ENCODE measurements at regions not wholly inside any gene's neighbourhood (a gene's known extent, or its start where the extent isn't known, plus 50 kb on each side); places are given as distances from the start of the nearest gene placed in this dataset.

- CTCF ChIA-PET: interaction anchor here (1.2 to 1.4 kb wide), 2 partner anchors 386 to 638 kb away, joined by 3 read pairs; no protein-coding TSS in a partner anchor
- Mint-ChIP-seq H3K36me3 (no peaks in the 10 kb centered on the region), H3K27me3 (peaks cover 7% of the 10 kb centered on the region), H3K27ac (peak overlapping the region; percentile 78), H3K4me1 (peaks cover 10% of the 10 kb centered on the region), H3K9me3 (peaks cover 2% of the 10 kb centered on the region), H3K4me3 (peak overlapping the region; percentile 70)
- peak; percentile 40 for DNase-seq
Observed at GRCh38 chr16:47779201-47780016, 318.3 kb downstream of the PHKB start.

- Mint-ChIP-seq H3K4me1 (peaks cover 10% of the 10 kb centered on the region), H3K36me3 (no peaks in the 10 kb centered on the region), H3K4me3 (no peak overlapping the region), H3K9me3 (peaks cover 2% of the 10 kb centered on the region), H3K27ac (peak overlapping the region; percentile 38), H3K27me3 (peaks cover 3% of the 10 kb centered on the region)
- CTCF ChIA-PET: no interaction called here
- DNase-seq: no peak
Observed at GRCh38 chr16:47778106-47778801, 317.1 kb downstream of the PHKB start.

DNA sequence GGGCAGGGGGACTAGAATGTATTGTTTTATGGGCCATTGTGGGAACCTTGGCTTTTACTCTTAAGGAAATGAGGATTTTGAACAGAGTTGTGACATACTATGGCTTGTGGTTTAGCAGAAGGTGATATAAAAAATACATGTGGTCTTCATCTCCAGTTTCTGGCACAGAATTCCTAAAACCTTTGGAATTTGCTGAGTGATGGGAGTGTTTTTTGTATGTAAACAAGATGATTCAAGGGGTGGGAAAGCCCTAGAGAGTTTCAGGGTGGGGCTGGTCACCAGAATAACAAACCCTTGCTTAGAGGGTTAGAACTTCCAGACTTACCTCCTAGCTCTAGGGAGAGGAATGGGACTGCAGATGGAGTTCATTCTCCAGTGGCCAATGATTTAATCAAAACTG, 316.1 kb downstream of the PHKB start:
- CTCF ChIA-PET: no interaction called here
- no peak overlapping the region for H3K4me3 Mint-ChIP-seq
- DNase-seq: no peak

DNA sequence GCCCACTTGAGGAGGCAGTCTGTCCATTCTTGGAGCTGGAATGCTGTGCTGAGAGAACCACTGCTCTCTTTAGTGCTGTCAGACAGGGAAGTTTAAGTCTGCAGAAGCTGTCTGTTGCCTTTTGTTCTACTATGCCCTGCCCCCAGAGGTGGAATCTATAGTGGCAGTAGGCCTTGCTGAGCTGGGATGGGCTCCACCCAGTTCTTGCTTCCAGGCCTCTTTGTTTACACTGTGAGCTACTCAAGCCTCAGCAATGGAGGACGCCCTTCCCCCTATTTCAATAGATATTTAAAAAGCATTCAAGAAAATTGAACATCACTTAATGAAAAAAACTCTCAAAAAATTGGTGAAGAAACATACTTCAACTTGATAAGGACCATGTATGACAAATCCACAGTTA, 313.5 kb downstream of the PHKB start:
- no peak overlapping the region for H3K27ac Mint-ChIP-seq
- DNase-seq: no peak
- no peaks in the 10 kb centered on the region for H3K27me3 Mint-ChIP-seq
- H3K9me3 Mint-ChIP-seq: peaks cover 2% of the 10 kb centered on the region
- H3K4me1 Mint-ChIP-seq: peaks cover 7% of the 10 kb centered on the region
- no peaks in the 10 kb centered on the region for H3K36me3 Mint-ChIP-seq
- H3K4me3 Mint-ChIP-seq: no peak overlapping the region
- CTCF ChIA-PET: no interaction called here

More for the DNA sequence above, 316.1 kb downstream of the PHKB start:
- H3K27me3 Mint-ChIP-seq: no peaks in the 10 kb centered on the region
- peaks cover 2% of the 10 kb centered on the region for H3K9me3 Mint-ChIP-seq
- H3K36me3 Mint-ChIP-seq: no peaks in the 10 kb centered on the region
- H3K27ac Mint-ChIP-seq: no peak overlapping the region
- peaks cover 10% of the 10 kb centered on the region for H3K4me1 Mint-ChIP-seq

DNA sequence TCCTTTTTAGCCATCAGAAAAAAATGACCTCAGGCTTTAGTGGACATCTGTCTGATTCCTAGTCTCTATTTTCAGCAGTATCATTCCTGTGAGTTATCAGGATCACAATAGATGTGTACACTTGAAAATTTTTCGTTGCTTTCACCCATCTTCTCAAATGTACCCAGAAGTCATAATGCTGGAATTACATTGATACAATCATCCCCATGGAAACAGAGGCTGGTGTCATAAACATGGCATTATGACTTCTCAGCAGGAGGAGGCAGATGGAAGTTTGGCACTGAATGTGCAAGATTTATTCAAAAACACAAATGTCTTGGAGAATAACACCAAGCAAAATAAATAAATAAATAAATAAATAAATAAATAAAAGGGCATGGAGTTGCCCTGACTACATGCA, 292.5 kb downstream of the PHKB start:
- Mint-ChIP-seq H3K27ac (no peak overlapping the region), H3K4me1 (no peaks in the 10 kb centered on the region), H3K9me3 (no peaks in the 10 kb centered on the region), H3K36me3 (no peaks in the 10 kb centered on the region), H3K27me3 (peaks cover 4% of the 10 kb centered on the region), H3K4me3 (no peak overlapping the region)
- CTCF ChIA-PET: no interaction called here
- no peak for DNase-seq

Data from activated naive CD4-positive, alpha-beta T cell treated with anti-CD3 and anti-CD28 coated beads, Interleukin-2, amount 10 ng/mL, durations not matched to agents 7 days and 5 days (primary cell).